GM04503 (cell line): ENCODE measurements at regions not wholly inside any gene's neighbourhood (a gene's known extent, or its start where the extent isn't known, plus 50 kb on each side); places are given as distances from the start of the nearest gene placed in this dataset.

Experiments
- DNase-seq: peaks from one replicate; pipeline ENCODE4 v3.0.0-alpha.2; 2012; ENCODE audit warnings: low read depth

DNA sequence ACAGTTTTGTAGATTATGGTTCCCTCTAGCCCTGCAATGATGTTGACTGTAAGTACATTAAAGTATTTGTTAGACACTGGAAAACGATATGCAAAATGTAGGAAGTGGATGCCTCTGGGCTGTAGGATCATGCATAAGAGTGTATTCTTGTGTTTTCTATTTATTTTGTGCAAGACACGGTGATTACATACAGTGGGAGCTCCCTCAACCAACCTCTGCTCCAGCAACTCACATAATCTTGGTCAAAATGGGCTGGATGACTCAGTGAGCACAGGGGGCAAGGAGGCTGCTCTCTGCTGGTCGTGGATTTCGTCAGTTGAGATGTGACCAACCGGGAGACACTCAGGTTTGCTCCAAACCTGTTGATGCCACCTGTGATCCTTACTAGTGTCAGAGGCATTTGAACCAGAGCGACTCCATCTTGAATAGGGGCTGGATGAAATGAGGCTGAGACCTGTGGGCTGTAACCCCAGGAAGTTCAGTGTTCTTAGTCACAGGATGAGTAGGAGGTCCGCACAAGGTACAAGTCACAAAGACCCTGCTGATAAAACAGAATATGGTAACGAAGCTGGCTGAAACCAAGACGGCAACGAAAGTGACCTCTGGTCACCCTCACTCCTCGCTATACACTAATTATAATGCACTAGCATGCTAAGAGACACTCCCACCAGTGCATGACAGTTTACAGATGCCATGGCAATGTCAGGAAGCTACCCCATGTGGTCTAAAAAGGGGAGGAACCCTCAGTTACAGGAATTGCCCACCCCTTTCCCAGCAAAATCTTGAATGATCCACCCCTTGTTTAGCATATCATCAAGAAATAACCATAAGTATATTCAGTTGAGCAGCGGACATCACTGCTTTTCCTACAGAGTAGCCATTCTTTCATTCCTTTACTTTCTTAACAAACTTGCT is 56.4 kb upstream of the FAM20C start:
- no peak for DNase-seq

DNA sequence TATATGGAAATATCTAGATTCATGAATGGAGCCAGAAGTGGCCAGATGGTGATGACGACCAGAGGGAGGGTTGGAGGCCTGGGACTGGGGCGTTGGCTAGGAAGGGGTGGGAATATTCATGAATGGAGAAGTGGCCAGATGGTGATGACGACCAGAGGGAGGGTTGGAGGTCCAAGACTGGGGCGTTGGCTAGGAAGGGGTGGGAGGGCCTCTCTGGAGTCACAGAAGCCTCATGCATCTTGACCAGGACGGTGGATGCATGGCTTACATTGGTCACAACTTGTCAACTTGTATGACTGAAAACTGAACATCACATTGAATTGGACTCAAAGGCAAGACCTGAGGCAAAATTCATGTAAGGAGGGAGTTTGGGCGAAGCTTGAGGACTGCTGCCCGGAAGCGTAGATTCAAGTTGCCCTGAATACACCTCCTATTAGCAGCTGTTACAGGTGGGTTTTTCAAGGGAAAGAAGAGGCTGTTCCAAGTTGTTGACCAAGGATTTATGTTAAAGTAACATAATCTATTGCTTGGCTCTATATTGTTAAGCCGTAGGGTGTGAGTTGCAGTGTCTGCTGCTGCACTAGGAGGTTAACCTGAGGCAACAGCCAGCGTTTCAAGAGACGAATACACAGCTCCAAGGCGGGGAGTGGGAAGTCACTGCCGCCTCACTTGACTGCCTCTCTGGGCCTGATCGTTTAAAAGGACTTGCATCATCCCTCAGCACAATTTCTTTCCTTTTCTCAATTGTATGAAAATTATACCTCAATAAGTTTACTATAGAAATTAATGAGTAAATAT is 55.1 kb upstream of the FAM20C start:
- DNase-seq, result no peak

DNA sequence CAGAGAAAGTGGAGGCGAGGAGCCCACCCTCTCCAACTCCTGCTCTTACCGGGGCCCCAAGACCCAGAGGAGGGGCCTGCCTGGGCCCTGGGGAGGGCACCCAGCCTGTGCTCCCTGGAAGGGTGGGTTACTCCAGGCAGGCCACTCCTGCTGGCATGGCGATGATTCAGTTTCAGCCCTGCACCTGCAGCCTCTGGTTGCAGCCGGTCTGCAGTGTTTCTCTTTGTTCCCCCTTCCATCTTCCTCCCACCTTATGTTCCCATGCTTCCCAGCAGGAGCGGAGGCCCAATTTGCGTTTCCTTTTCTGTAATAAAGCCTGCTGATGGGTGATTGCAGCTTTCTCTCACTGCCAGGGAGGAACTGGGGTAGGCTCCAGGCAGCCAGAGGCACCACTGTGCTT is 53.2 kb upstream of the FAM20C start:
- no peak for DNase-seq

DNA sequence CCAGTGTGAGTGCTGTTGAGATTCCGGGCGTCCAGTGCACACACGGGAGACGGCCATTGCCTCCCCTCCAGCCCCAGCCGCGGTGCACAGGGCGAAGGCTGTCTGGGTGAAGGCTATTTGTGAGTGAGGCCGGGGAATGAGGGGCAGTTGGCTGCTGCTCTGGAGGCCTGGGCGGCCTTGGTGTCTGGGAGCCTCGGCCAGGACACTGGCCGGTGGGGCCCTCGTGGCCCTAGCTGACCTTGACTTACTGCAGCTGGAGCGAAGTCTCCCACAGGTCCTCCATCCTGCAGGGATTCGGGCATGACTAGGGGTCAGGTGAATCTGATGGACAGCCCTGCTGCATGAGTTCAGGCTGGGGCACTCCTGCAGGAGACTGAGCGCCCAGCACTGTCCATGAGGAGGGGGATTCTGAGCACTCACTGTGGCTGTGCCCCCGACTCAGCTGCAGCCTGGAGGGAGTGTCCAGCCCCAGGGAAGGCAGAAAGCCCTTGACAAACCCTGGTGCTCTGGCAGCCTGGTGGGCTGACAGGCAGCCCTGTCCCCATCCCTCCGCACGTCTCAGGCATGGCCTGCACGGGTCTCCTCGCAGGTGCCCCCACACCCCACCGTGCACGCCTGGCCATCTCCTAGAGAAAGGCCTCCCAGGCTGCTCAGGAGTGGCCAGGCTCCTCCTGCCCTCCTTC is 52.7 kb upstream of the FAM20C start:
- DNase-seq, result no peak

DNA sequence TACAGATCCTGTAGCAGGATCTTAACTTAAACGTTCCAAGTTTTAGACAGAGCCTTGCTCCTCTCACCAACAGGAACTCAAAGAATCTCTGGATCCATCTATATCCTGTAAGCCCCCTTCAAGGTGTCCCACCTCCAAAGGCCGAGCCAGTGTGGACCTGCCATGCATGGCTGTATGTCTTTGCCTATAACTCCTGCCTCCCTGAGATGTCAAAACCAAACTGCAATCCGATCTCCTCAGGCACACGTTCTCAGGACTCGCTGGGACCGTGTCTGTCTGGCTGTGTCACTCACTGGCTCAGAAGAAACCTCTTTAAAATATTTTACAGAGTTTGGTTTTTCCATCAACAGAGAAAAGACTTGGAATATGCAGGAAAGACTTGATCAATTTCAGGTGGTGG is 51.4 kb upstream of the FAM20C start:
- DNase-seq, result no peak

DNA sequence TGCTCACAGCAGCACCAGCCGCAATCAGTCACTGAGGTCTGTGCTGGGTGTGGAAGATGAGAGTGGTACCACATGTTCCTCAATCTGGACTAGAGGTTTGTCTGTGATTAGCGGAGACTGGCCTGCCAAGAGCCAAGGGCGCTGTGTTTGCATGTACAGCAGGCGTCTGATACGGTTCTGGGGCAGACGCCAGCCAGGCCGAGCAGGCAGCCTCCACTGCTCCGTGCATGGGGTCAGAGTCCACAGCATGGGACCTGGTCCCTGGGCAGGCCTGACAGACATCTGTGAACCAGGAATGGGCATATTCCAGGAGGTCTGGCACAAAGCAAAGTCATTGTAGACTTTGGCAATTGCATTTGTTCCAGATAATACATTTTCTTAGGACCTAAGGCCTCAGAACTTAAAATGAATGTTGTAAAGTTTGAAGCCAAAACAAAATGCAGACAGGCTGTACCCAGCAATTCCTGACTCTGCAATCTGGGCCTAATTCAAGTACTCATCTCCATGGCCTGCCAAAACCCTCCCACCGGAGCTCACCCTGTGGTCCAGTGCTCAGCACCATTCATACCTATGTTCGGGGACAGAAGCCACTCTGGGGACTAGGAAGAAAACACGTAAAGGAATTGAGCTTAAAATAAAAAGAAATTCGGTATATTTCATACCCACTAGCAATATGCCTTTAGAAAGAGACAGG is 50.0 kb upstream of the FAM20C start:
- DNase-seq, result no peak
